Retinal pigment epithelial cell (primary cell): ENCODE measurements at regions not wholly inside any gene's neighbourhood (a gene's known extent, or its start where the extent isn't known, plus 50 kb on each side); places are given as distances from the start of the nearest gene placed in this dataset.

Experiments used
- DNase-seq: peaks from one replicate; pipeline ENCODE4 v3.0.0-alpha.2; 2010; ENCODE audit warnings: low read depth
- H3K4me3 ChIP-seq: 2 replicates; pipeline ENCODE4 v1.5.1; 2011; ENCODE audit warnings: mild to moderate bottlenecking, low read length, control low read depth, moderate library complexity
- CTCF ChIP-seq: conservative IDR thresholded peaks from 2 replicates; pipeline ENCODE4 v1.5.1; 2011; ENCODE audit warnings: low read depth, low read length, control low read depth, inconsistent platforms

GRCh38 chr5:175796536-175797499 lies 74.6 kb upstream of the CPLX2 start:
- H3K4me3 ChIP-seq, result no peak overlapping the region
- TF ChIP-seq CTCF, result no peak
- DNase-seq, result peak; percentile 33

GRCh38 chr5:175797521-175798038 lies 73.8 kb upstream of the CPLX2 start:
- H3K4me3 ChIP-seq, result no peak overlapping the region
- DNase-seq, result no peak
- TF ChIP-seq CTCF, result no peak

GRCh38 chr5:175798626-175799025 lies 72.8 kb upstream of the CPLX2 start:
- no peak overlapping the region for H3K4me3 ChIP-seq
- no peak for TF ChIP-seq CTCF
- DNase-seq, result no peak

GRCh38 chr5:175800656-175801081 lies 70.7 kb upstream of the CPLX2 start:
- no peak for TF ChIP-seq CTCF
- H3K4me3 ChIP-seq, result no peak overlapping the region
- no peak for DNase-seq

GRCh38 chr5:175802361-175802760 lies 69.0 kb upstream of the CPLX2 start:
- TF ChIP-seq CTCF, result no peak
- no peak overlapping the region for H3K4me3 ChIP-seq
- DNase-seq, result no peak

GRCh38 chr5:175803254-175803653 lies 68.1 kb upstream of the CPLX2 start:
- H3K4me3 ChIP-seq, result no peak overlapping the region
- no peak for DNase-seq
- TF ChIP-seq CTCF, result no peak
